MM.1S (cell line): ENCODE measurements at regions not wholly inside any gene's neighbourhood (a gene's known extent, or its start where the extent isn't known, plus 50 kb on each side); places are given as distances from the start of the nearest gene placed in this dataset.

Source experiments
- DNase-seq: peaks from one replicate; pipeline ENCODE4 v3.0.0-alpha.2; 2015
- H2AFZ ChIP-seq: fragments of 300-600 bp; sonication (generic); 2 replicates; pipeline ENCODE4 v1.6.0; 2016; ENCODE audit warnings: antibody characterized with exemption, low read length
- H3F3A ChIP-seq: fragments of 300-600 bp; sonication (generic); 2 replicates; pipeline ENCODE4 v1.6.1; 2016; ENCODE audit warnings: mild to moderate bottlenecking, antibody characterized with exemption, low read length, moderate library complexity, mixed read lengths; ENCODE audit not compliant: insufficient read depth
- H3K27ac ChIP-seq: fragments of 300-600 bp; sonication (generic); 2 replicates; pipeline ENCODE4 v1.5.1; 2016; ENCODE audit warnings: mild to moderate bottlenecking, low read length
- H3K27me3 ChIP-seq: fragments of 300-600 bp; sonication (generic); replicated peaks from 2 replicates; pipeline ENCODE4 v1.6.0; 2016; ENCODE audit warnings: low read length; ENCODE audit not compliant: insufficient read depth
- H3K36me3 ChIP-seq: fragments of 300-600 bp; sonication (generic); replicated peaks from 2 replicates; pipeline ENCODE4 v1.6.1; 2016; ENCODE audit warnings: mild to moderate bottlenecking, low read length, mixed read lengths; ENCODE audit not compliant: insufficient read depth
- H3K4me1 ChIP-seq: fragments of 300-600 bp; sonication (generic); 2 replicates; pipeline ENCODE4 v1.6.1; 2016; ENCODE audit warnings: low read length, mixed read lengths
- H3K4me2 ChIP-seq: fragments of 300-600 bp; sonication (generic); 2 replicates; pipeline ENCODE4 v1.6.0; 2016; ENCODE audit warnings: low read depth, low read length
- H3K4me3 ChIP-seq: fragments of 300-600 bp; sonication (generic); 2 replicates; pipeline ENCODE4 v1.5.1; 2016; ENCODE audit warnings: low read length, mixed read lengths
- H3K79me2 ChIP-seq: fragments of 300-600 bp; sonication (generic); 2 replicates; pipeline ENCODE4 v1.6.1; 2016; ENCODE audit warnings: mixed run types, low read length, mixed read lengths
- H3K9ac ChIP-seq: fragments of 300-600 bp; sonication (generic); 2 replicates; pipeline ENCODE4 v1.6.1; 2016; ENCODE audit warnings: low read length, mixed read lengths
- H3K9me2 ChIP-seq: fragments of 300-600 bp; sonication (generic); replicated peaks from 2 replicates; pipeline ENCODE4 v1.6.1; 2016; ENCODE audit warnings: mild to moderate bottlenecking, low read length, mixed read lengths; ENCODE audit not compliant: insufficient read depth
- H3K9me3 ChIP-seq: fragments of 300-600 bp; sonication (generic); replicated peaks from 2 replicates; pipeline ENCODE4 v1.6.1; 2016; ENCODE audit warnings: mild to moderate bottlenecking, low read length, mixed read lengths; ENCODE audit not compliant: insufficient read depth
- H4K20me1 ChIP-seq: fragments of 300-600 bp; sonication (generic); 2 replicates; pipeline ENCODE4 v1.6.1; 2016; ENCODE audit warnings: mild to moderate bottlenecking, low read length, moderate library complexity, mixed read lengths; ENCODE audit not compliant: insufficient read depth
- CTCF ChIP-seq: fragments of 300-600 bp; sonication (generic); IDR thresholded peaks from 2 replicates; pipeline ENCODE4 v1.5.1; 2016; ENCODE audit warnings: antibody characterized with exemption, low read length, mixed read lengths
- EZH2 ChIP-seq: fragments of 300-600 bp; sonication (generic); optimal IDR thresholded peaks from 2 replicates; pipeline ENCODE3; 2017; ENCODE audit warnings: low read depth, mild to moderate bottlenecking, antibody characterized with exemption, low read length, mixed read lengths
- EZH2phosphoT487 ChIP-seq: fragments of 300-600 bp; sonication (generic); IDR thresholded peaks from 2 replicates; pipeline ENCODE4 v1.6.1; 2018; ENCODE audit warnings: antibody characterized with exemption, low read length

GRCh38 chr18:54713386-54713785 is 114.9 kb upstream of the RAB27B start:
- no peaks in the 10 kb centered on the region for H4K20me1 ChIP-seq
- no peak overlapping the region for H3K4me3 ChIP-seq
- TF ChIP-seq EZH2phosphoT487, result no peak
- H2AFZ ChIP-seq, result no peak overlapping the region
- no peak overlapping the region for H3K9ac ChIP-seq
- H3K79me2 ChIP-seq, result no peaks in the 10 kb centered on the region
- H3K27me3 ChIP-seq, result no peaks in the 10 kb centered on the region
- H3F3A ChIP-seq, result peaks cover 12% of the 10 kb centered on the region
- H3K9me2 ChIP-seq, result no peaks in the 10 kb centered on the region
- DNase-seq, result peak; percentile 41
- H3K4me2 ChIP-seq, result peak overlapping the region; percentile 26; the same call in 1 of the 2 replicates
- H3K9me3 ChIP-seq, result no peaks in the 10 kb centered on the region
- no peak overlapping the region for H3K27ac ChIP-seq
- H3K36me3 ChIP-seq, result no peaks in the 10 kb centered on the region
- H3K4me1 ChIP-seq, result peaks cover 18% of the 10 kb centered on the region

- Histone ChIP-seq H3K27ac (no peak overlapping the region), H3K36me3 (no peaks in the 10 kb centered on the region), H3K79me2 (no peaks in the 10 kb centered on the region), H3K27me3 (no peaks in the 10 kb centered on the region), H3K9ac (no peak overlapping the region), H3K4me1 (peaks cover 24% of the 10 kb centered on the region), H3K9me2 (no peaks in the 10 kb centered on the region), H4K20me1 (no peaks in the 10 kb centered on the region), H3K4me2 (no peak overlapping the region), H3K4me3 (no peak overlapping the region), H3K9me3 (no peaks in the 10 kb centered on the region), H2AFZ (no peak overlapping the region), H3F3A (peaks cover 17% of the 10 kb centered on the region)
- no peak for DNase-seq
- TF ChIP-seq EZH2phosphoT487 (no peak), CTCF (no peak), EZH2 (no peak)
Observed at GRCh38 chr18:54714851-54715250, 113.4 kb upstream of the RAB27B start.

- H3K4me2 ChIP-seq, result no peak overlapping the region
- 0 out of 2 replicates have a peak, but pooled peaks cover 5% of the 10 kb centered on the region for H3K27me3 ChIP-seq
Observed at GRCh38 chr18:54716586-54716985, 111.7 kb upstream of the RAB27B start.

More at GRCh38 chr18:54716586-54716985, 111.7 kb upstream of the RAB27B start:
- H4K20me1 ChIP-seq, result no peaks in the 10 kb centered on the region
- H2AFZ ChIP-seq, result no peak overlapping the region
- H3K27ac ChIP-seq, result no peak overlapping the region
- no peak for TF ChIP-seq EZH2
- no peak for TF ChIP-seq CTCF
- no peak for TF ChIP-seq EZH2phosphoT487
- H3F3A ChIP-seq, result peaks cover 17% of the 10 kb centered on the region
- DNase-seq, result no peak
- H3K4me3 ChIP-seq, result no peak overlapping the region
- no peaks in the 10 kb centered on the region for H3K9me2 ChIP-seq
- no peaks in the 10 kb centered on the region for H3K9me3 ChIP-seq
- H3K4me1 ChIP-seq, result peaks cover 24% of the 10 kb centered on the region
- no peaks in the 10 kb centered on the region for H3K79me2 ChIP-seq
- H3K36me3 ChIP-seq, result no peaks in the 10 kb centered on the region
- no peak overlapping the region for H3K9ac ChIP-seq
